ENCODE measurements at regions not wholly inside any gene's neighbourhood (a gene's known extent, or its start where the extent isn't known, plus 50 kb on each side); places are given as distances from the start of the nearest gene placed in this dataset.

- Mint-ChIP-seq H3K27ac (no peak overlapping the region), H3K9me3 (0 out of 2 replicates have a peak, but pooled peaks cover 5% of the 10 kb centered on the region), H3K4me3 (no peak overlapping the region), H3K36me3 (no peaks in the 10 kb centered on the region), H3K4me1 (no peaks in the 10 kb centered on the region), H3K27me3 (ENCODE audit: low read depth) (no peaks in the 10 kb centered on the region)
- ATAC-seq (no peak), DNase-seq (ENCODE audit: low spot score) (no peak)
- POLR2A ChIA-PET: no interaction called here
- CTCF ChIA-PET: no interaction called here
- no peak for TF ChIP-seq FOXJ3 (CRISPR knock-in tag; IDR thresholded peaks at IDR 0.05; ENCODE audit: borderline replicate concordance)
- no peak for TF ChIP-seq GRHL2 (CRISPR knock-in tag; IDR thresholded peaks at IDR 0.05; ENCODE audit: insufficient replicate concordance, severe bottlenecking)
- no peak for TF ChIP-seq ATF1 (CRISPR knock-in tag; IDR thresholded peaks at IDR 0.05)
- TF ChIP-seq TCF7 (CRISPR knock-in tag; IDR thresholded peaks at IDR 0.05; ENCODE audit: low read depth): no peak
- no peak for TF ChIP-seq STAT6 (CRISPR knock-in tag; conservative IDR thresholded peaks at IDR 0.05; ENCODE audit: low read depth)
- TF ChIP-seq OVOL2 (CRISPR knock-in tag; IDR thresholded peaks at IDR 0.05; ENCODE audit: borderline replicate concordance): no peak
- no peak for TF ChIP-seq CBFB (CRISPR knock-in tag; IDR thresholded peaks at IDR 0.05; ENCODE audit: low read depth)
Observed at GRCh38 chr4:167379076-167379835, 145.0 kb upstream of the SPOCK3 start.

- ATAC-seq (no peak), DNase-seq (ENCODE audit: low spot score) (no peak)
- Mint-ChIP-seq H3K27me3 (ENCODE audit: low read depth) (no peaks in the 10 kb centered on the region), H3K27ac (no peak overlapping the region), H3K4me3 (no peak overlapping the region), H3K4me1 (no peaks in the 10 kb centered on the region), H3K9me3 (0 out of 2 replicates have a peak, but pooled peaks cover 5% of the 10 kb centered on the region), H3K36me3 (no peaks in the 10 kb centered on the region)
- POLR2A ChIA-PET: interaction anchor here (0.6 kb wide), 1 partner anchor 1007 kb away, joined by 3 read pairs; no protein-coding TSS in a partner anchor
- CTCF ChIA-PET: no interaction called here
- no peak for TF ChIP-seq ZNF396 (CRISPR knock-in tag; IDR thresholded peaks at IDR 0.05; ENCODE audit: borderline replicate concordance)
- no peak for TF ChIP-seq ATF3 (CRISPR knock-in tag; conservative IDR thresholded peaks at IDR 0.05)
- TF ChIP-seq ZNF281 (CRISPR knock-in tag; IDR thresholded peaks at IDR 0.05): no peak
- no peak for TF ChIP-seq JAZF1 (CRISPR knock-in tag; IDR thresholded peaks at IDR 0.05)
- TF ChIP-seq SOX15 (CRISPR knock-in tag; IDR thresholded peaks at IDR 0.05): no peak
- TF ChIP-seq FOXP1 (CRISPR knock-in tag; IDR thresholded peaks at IDR 0.05; ENCODE audit: borderline replicate concordance): no peak
- no peak for TF ChIP-seq HMGA2 (CRISPR knock-in tag; IDR thresholded peaks at IDR 0.05)
- TF ChIP-seq ZNF138 (CRISPR knock-in tag; conservative IDR thresholded peaks at IDR 0.05): no peak
- no peak for TF ChIP-seq ZNF263 (CRISPR knock-in tag; IDR thresholded peaks at IDR 0.05; ENCODE audit: low read depth)
- no peak for TF ChIP-seq PRRX2 (CRISPR knock-in tag; IDR thresholded peaks at IDR 0.05)
- no peak for TF ChIP-seq AFF4 (CRISPR knock-in tag; IDR thresholded peaks at IDR 0.05; ENCODE audit: borderline replicate concordance)
- TF ChIP-seq EMX1 (CRISPR knock-in tag; IDR thresholded peaks at IDR 0.05): no peak
- TF ChIP-seq USF2 (CRISPR knock-in tag; IDR thresholded peaks at IDR 0.05): no peak
- TF ChIP-seq E2F1 (CRISPR knock-in tag; IDR thresholded peaks at IDR 0.05): no peak
- no peak for TF ChIP-seq RORB (CRISPR knock-in tag; IDR thresholded peaks at IDR 0.05)
- no peak for TF ChIP-seq GRHL2 (CRISPR knock-in tag; IDR thresholded peaks at IDR 0.05; ENCODE audit: insufficient replicate concordance, severe bottlenecking)
- TF ChIP-seq GABPB1 (CRISPR knock-in tag; IDR thresholded peaks at IDR 0.05): no peak
- no peak for TF ChIP-seq NFYB (CRISPR knock-in tag; conservative IDR thresholded peaks at IDR 0.05; ENCODE audit: low read depth)
Observed at GRCh38 chr4:167380964-167381363, 146.7 kb upstream of the SPOCK3 start.
